T1000 (cell line): ENCODE measurements at regions not wholly inside any gene's neighbourhood (a gene's known extent, or its start where the extent isn't known, plus 50 kb on each side); places are given as distances from the start of the nearest gene placed in this dataset.
"Not testable (repeated sequence)": the region's sequence is repeated elsewhere in the genome, so short reads cannot be mapped to it uniquely, and the experiment has no call there.

Experiments
- DNase-seq: peaks from one replicate; lab custom pipeline; 2025; ENCODE audit warnings: mixed read lengths; lab: John Stamatoyannopoulos, UW

DNA sequence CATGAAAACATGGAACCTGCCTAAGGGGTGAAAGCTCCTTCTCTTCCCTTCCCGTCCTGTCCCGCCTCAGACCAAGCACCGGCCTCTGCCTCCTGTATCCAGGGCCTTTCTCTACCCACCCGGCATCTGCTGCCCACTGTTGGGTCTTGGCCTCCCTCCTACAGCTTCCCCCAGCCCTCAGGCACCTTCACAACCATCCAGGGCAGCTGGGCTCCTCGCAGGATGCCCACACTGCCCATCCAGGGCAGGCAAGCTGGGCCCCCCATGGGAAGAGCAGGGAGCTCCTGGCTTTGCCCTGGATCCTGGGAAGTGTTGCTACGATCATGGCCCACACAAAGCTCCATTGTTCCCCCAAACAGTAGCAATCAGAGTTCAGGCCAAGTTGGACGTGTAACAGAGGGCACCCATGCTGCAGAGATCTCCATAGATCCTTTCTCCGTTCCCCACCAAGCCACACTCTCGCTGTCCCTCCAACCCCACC is 206.6 kb downstream of the NDUFA10 start:
- DNase-seq, result no peak

GRCh38 chr2:239818086-239818485 is 207.1 kb downstream of the NDUFA10 start:
- no peak for DNase-seq

GRCh38 chr2:239817468-239818031 is 207.6 kb downstream of the NDUFA10 start:
- DNase-seq, result not testable (repeated sequence)

DNA sequence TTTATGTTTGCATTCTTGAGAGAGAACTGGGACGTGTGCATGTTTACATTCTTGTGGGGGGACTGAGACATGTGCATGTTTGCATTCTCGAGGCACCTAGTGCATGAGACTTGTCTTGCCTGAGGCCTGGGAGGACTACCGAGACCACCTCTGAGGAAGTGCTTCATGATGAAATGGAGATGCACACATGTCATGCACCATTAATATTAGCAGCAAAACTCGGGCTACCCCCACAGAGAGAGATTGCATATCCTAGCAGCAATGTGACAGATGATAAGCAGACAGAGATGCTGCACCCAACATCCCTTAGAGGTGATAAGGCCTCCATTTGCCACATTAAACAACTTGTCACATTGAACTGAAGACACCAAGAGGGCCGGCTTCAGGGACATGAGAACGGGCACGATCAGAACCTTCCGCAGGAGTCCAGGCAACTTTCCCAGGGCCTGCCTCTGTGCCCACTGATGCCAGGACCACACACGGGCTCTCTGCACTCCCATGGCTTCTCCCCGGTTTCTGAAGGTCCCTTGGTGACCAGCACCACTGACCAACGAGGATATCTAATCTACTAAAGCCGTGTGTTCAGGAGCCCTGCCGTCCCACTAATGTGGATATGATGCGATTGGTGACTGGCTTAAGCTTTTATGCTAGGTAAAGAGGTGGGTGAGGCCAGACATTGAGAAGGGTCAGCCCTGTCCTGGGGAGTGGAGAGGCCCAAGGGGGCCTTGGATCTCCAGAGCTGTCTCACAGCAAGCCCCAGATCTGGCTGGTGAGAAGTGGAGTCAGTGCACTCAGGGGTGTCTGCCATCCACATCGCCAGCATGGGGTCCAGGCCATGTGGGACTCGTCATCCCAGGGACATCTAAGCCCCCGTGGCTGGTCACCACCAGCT is 208.3 kb downstream of the NDUFA10 start:
- DNase-seq, result no peak

DNA sequence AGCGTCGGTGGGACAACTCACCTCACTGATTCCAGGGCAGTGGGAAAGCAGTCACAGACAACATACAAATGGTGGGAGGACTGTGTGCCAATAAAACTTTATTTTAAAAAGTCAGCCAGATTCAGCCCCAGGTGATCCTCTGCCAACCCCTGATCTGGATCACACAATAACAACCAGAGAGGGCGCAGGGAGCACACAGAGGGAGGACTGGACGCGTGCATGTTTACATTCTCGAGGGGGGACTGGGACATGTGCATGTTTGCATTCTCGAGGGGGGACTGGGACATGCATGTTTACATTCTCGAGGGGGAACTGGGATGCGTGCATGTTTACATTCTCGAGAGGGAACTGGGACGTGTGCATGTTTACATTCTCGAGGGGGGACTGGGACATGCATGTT is 209.5 kb downstream of the NDUFA10 start:
- no peak for DNase-seq

- no peak for DNase-seq
Measured at GRCh38 chr2:239814861-239815601, 210.1 kb downstream of the NDUFA10 start.

DNA sequence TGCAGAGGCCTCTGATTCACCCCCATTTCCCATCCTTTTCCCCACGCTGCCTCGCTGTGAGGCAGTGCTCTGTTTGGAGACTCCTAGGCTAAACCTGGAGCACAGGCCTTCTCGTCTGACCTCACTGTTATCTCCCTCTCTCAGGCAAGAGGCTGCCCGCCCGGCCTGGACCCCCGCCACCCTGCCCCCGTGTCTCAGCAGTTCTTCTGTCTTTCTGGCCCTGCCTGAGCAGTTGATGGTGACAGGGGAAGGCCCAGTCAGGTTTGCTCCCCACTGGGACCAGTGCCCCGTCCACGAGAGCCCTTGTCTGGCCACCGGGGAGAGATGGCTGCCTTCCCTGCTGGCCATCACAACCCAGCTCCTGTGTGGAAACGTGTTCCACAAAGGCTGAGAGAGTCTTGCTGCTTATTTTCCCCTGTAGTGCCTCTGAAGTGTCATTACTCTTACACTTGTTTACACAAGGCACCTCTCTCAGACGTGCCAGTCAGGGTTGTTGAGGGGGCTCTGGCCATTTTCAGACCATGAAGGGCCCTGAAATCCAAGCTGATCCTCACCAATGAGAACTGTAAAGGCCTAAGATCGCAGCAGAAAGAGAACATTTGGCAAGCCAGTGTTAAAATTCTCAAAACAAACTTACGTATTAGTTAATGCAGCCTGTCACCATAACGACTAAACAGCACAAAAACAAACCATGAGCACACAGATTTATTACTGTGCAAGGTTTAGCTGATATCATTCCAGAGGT is 210.9 kb downstream of the NDUFA10 start:
- no peak for DNase-seq

- DNase-seq, result no peak
Measured at GRCh38 chr2:239813261-239814115, 211.7 kb downstream of the NDUFA10 start.

DNA sequence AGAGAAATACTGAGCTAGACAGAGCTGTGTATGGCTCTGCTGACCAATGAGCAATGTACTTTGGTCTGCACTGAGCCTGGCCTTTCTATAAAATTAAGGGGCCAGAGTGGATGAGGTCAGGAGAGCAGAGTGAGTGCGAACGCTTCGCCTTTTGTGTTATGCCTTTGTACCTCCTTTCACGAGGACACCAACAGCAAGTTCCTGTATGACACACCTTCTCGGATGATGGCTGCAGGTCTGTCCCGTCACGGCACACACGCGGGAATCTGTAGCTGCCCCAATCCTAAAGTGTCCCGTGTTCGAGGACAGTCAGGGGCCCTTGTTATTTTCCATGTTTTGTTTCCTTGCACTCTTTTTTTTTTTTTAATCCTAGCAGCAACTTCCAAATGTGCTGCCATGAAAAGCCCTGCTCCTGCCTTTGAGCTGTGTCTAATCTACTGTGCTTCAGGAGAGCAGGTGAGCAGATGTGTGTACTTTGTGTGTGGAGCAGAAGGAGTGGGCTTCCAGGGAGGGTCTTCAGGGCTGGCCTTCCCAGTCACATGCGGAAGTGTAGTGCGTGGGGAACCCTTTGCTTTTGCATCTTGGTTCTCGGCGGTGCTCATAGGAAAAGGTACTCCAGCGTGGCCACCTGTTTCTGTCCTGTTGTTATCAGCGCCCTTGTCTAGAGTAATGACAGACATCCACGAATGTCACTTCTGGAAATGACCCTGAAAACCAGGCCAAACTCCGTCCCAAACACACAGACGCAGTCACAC is 213.2 kb downstream of the NDUFA10 start:
- no peak for DNase-seq

DNA sequence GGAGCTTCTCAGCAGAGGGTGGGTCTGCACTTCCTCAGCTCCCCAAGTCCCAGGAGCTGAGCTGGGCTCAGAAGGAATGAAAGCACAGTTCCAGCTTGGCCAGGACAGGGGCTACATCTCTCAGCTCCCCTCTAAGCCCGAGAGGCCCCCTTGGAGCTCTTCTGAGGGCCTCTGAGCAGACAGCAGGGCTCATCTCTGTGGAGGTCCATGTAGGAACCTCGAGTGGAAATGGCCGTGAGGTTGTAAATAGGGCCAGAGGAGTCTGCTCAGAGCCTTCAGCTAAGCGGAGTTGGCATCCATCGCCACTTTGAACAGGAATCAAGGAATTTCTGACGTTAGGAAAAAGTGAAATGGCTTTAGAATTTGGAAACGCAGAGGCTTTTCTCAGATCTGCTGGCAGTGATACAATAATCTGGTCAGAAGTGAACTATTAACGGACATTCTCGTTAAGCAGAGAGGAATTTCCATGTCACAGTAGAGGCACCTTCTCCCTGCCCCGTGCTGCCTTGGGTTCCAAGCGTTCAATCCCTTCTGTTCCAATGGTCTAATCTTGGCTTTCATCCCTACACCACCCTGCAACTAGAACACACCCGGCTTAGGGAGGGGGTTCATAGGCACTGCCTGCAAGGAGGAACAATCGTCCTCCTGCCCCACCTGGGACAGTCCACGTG is 213.9 kb downstream of the NDUFA10 start:
- no peak for DNase-seq

DNA sequence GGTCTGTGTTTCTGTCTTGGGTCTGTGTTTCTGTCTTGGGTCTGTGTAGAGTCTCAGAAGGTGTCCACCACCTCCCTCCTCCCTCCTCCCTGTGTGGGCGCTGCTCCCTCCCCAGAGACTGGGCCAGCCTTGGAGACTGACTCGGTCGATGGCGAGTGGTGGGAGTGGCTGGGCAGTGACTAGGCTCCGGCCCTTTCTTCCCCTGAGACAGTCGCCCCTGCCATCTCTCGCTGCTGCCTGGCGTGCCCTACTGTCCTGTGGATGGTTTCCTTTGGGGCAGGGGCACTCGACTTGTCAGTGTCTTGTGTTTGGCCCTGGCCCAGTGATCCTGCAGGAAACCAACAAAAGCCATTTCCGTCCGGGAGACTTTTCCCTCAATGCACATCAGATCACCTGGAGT is 215.8 kb downstream of the NDUFA10 start:
- DNase-seq, result no peak

GRCh38 chr2:239807568-239807967 is 217.6 kb downstream of the NDUFA10 start:
- DNase-seq, result no peak

- no peak for DNase-seq
Measured at GRCh38 chr2:239806758-239807434, 218.2 kb downstream of the NDUFA10 start.

- no peak for DNase-seq
Measured at GRCh38 chr2:239806276-239806675, 218.9 kb downstream of the NDUFA10 start.

DNA sequence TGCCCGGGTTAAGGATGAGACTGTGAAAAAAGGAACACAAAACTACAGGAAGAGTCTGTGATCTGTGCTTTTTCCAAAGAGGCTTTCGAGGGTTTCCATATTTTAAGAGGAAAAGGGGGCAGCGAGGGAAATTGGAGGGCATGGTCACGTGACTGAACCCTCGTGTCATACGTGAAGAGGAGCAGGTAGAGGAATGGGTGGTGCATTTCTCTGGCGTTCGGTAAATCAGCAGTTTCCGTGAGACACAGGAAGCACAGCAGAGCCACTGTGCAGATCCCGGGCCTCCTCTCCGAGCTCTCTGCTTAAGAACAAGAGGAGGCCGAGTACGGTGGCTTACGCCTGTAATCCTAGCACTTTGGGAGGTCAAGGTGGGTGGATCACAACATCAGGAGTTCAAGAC is 219.7 kb downstream of the NDUFA10 start:
- no peak for DNase-seq

DNA sequence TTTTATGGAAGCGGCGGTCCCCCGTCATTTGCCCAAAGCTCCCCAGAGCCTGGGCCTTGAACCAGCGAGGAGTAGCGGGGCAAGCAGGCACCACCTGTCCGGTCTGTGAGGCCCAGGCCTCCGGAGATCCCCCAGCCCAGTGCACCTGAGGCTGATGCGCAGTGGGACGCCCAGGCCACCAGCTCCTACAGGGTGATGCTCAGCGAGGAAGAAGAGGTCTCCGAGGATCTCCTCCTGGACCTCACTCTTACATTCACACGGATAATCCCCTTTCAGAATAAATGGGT is 220.2 kb downstream of the NDUFA10 start:
- no peak for DNase-seq

DNA sequence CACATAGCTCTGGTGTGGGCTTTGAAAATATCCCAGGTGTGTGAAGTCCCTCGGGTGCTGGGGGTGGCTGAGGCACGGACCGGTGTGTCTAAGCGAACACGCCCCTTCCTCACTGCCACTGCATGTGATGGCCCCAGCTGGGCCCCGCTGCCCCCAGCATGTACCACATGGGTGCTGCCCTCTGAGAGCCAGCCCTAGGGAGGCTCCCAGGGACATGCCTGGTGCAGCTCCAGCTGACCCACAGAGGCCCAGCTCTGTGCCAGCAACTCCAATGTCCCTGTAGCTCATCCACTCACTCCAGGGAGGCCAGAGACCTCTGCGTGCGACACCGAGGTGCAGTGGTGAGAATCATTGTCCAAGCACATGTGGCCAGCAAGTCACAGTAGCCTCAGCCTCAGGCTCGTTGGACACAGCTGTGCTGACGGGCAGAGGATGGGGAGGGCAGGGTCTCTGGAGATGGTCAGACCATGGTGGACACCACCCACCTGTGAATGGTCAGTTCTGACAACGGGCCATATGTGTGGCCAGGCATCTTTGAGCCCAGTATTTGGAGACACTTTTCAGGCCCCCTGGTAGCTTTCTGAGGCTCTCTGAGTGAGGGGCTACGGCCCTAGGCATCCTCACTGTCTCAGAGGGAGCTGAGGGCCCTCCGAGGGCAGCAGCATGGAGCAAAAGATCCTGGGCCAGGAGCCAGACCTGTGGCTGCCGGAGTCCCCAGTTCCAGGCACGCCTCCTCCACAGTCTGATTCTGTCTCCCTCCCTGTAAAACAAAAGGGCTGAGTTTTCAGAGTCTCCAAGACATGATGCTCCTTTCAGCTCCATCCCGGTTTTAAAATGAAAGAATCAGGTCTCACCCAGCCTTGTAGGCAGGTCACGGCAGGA is 220.7 kb downstream of the NDUFA10 start:
- no peak for DNase-seq

GRCh38 chr2:239803766-239804115 is 221.4 kb downstream of the NDUFA10 start:
- no peak for DNase-seq
